Brain microvascular endothelial cell (primary cell): ENCODE measurements at regions not wholly inside any gene's neighbourhood (a gene's known extent, or its start where the extent isn't known, plus 50 kb on each side); places are given as distances from the start of the nearest gene placed in this dataset.

Experiments used
- DNase-seq: peaks from one replicate; pipeline ENCODE4 v3.0.0-alpha.2; 2020
- H3K27ac ChIP-seq: fragments of 250-450 bp; sonication (Bioruptor Pico); 2 replicates; pipeline ENCODE4 v1.5.1; 2020; ENCODE audit warnings: mild to moderate bottlenecking, moderate library complexity
- H3K27me3 ChIP-seq: fragments of 250-450 bp; sonication (Bioruptor Pico); replicated peaks from 2 replicates; pipeline ENCODE4 v1.5.1; 2020; ENCODE audit warnings: mild to moderate bottlenecking
- H3K36me3 ChIP-seq: fragments of 250-450 bp; sonication (Bioruptor Pico); replicated peaks from 2 replicates; pipeline ENCODE4 v1.5.1; 2020; ENCODE audit warnings: mild to moderate bottlenecking
- H3K4me3 ChIP-seq: 2 replicates; pipeline ENCODE4 v1.5.1; 2011; ENCODE audit warnings: low read depth, mild to moderate bottlenecking, control low read depth, low read length, moderate library complexity
- CTCF ChIP-seq: IDR thresholded peaks from 2 replicates; pipeline ENCODE4 v1.5.1; 2011; ENCODE audit warnings: low read depth, mild to moderate bottlenecking, moderate library complexity, low read length, control low read depth, inconsistent platforms; ENCODE audit errors: missing control alignments
- in situ Hi-C: cut with HindIII; loops from 2 replicates; pipeline ENCODE4 v1.10.0; 2017; ENCODE audit warnings: low sequenced_read_pairs, low pct_ligation_motif_present

GRCh38 chr2:149924549-149925213 is 337.1 kb upstream of the MMADHC start:
- in situ Hi-C loops: no loop called here
- TF ChIP-seq CTCF: no peak

GRCh38 chr2:149924028-149924427 is 336.5 kb upstream of the MMADHC start:
- H3K4me3 ChIP-seq: no peak overlapping the region
- no peak for DNase-seq
- H3K36me3 ChIP-seq: no peaks in the 10 kb centered on the region
- TF ChIP-seq CTCF: no peak
- H3K27me3 ChIP-seq: no peaks in the 10 kb centered on the region
- no peak overlapping the region for H3K27ac ChIP-seq
- in situ Hi-C loops: no loop called here

More at GRCh38 chr2:149924549-149925213, 337.1 kb upstream of the MMADHC start:
- H3K27ac ChIP-seq: no peak overlapping the region
- H3K27me3 ChIP-seq: no peaks in the 10 kb centered on the region
- DNase-seq: no peak
- H3K36me3 ChIP-seq: no peaks in the 10 kb centered on the region
- no peak overlapping the region for H3K4me3 ChIP-seq

- Histone ChIP-seq H3K27ac (no peak overlapping the region), H3K4me3 (no peak overlapping the region), H3K36me3 (no peaks in the 10 kb centered on the region), H3K27me3 (no peaks in the 10 kb centered on the region)
- DNase-seq: no peak
- TF ChIP-seq CTCF: no peak
- in situ Hi-C loops: no loop called here
Observed at GRCh38 chr2:149921911-149922616, 334.5 kb upstream of the MMADHC start.

GRCh38 chr2:149920389-149920788 is 332.8 kb upstream of the MMADHC start:
- in situ Hi-C loops: no loop called here
- Histone ChIP-seq H3K4me3 (no peak overlapping the region), H3K27ac (no peak overlapping the region), H3K27me3 (no peaks in the 10 kb centered on the region), H3K36me3 (no peaks in the 10 kb centered on the region)
- DNase-seq: no peak
- TF ChIP-seq CTCF: no peak

GRCh38 chr2:149915151-149915550 is 327.6 kb upstream of the MMADHC start:
- no peak for DNase-seq
- no peaks in the 10 kb centered on the region for H3K27me3 ChIP-seq
- H3K27ac ChIP-seq: no peak overlapping the region
- in situ Hi-C loops: no loop called here
- TF ChIP-seq CTCF: no peak
- no peak overlapping the region for H3K4me3 ChIP-seq
- H3K36me3 ChIP-seq: no peaks in the 10 kb centered on the region
